ENCODE measurements at regions not wholly inside any gene's neighbourhood (a gene's known extent, or its start where the extent isn't known, plus 50 kb on each side); places are given as distances from the start of the nearest gene placed in this dataset.

DNA sequence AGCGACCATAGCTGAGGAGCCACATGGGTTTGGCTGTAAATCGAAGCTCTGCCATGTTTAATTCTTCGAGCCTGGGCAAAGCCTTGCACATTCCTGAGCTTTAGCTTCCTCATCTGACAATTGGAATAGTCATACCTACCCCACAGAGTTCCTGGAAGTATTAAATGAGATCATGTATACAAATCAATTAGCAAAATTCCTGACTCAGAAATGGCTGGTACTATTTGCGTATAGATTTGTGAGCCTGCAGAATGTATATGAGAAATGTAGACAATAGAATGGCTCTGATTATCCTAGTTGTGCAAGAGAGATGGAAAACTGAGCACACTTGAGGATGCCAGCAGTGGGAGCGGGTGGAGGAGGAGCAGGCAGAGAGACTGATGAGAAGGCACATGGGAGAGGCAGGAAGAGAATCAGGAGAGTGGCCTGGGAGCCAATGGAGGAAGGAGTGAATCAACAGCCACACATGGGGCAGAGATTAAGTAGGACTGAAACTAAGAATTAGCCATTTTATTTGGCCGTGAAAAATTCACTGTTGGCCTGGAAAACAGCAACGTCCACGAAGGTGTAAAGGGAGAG is 128.0 kb upstream of the C1GALT1 start:
- TF ChIP-seq, protein P1, sequence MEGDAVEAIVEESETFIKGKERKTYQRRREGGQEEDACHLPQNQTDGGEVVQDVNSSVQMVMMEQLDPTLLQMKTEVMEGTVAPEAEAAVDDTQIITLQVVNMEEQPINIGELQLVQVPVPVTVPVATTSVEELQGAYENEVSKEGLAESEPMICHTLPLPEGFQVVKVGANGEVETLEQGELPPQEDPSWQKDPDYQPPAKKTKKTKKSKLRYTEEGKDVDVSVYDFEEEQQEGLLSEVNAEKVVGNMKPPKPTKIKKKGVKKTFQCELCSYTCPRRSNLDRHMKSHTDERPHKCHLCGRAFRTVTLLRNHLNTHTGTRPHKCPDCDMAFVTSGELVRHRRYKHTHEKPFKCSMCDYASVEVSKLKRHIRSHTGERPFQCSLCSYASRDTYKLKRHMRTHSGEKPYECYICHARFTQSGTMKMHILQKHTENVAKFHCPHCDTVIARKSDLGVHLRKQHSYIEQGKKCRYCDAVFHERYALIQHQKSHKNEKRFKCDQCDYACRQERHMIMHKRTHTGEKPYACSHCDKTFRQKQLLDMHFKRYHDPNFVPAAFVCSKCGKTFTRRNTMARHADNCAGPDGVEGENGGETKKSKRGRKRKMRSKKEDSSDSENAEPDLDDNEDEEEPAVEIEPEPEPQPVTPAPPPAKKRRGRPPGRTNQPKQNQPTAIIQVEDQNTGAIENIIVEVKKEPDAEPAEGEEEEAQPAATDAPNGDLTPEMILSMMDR (IDR thresholded peaks at IDR 0.05; ENCODE audit: borderline replicate concordance, extremely low read depth, low read length, poor library complexity, severe bottlenecking) = no peak
- no peak for TF ChIP-seq EZH2 (IDR thresholded peaks at IDR 0.05; ENCODE audit: borderline replicate concordance, low read depth, low read length, severe bottlenecking)

Measured in DND-41 (cell line).